H1 (cell line): ENCODE measurements at regions not wholly inside any gene's neighbourhood (a gene's known extent, or its start where the extent isn't known, plus 50 kb on each side); places are given as distances from the start of the nearest gene placed in this dataset.

ENCODE experiments used
- CTCF ChIA-PET: fragments of 300-600 bp; sonication (Branson Sonifier 250); formaldehyde crosslinking; loops from one replicate; lab custom pipeline; 2021; ENCODE audit not compliant: partially characterized antibody; lab: Charles Lee
- POLR2A ChIA-PET: fragments of 300-600 bp; sonication (Branson Sonifier 250); formaldehyde crosslinking; loops from one replicate; lab custom pipeline; 2021; ENCODE audit warnings: inconsistent platforms; ENCODE audit not compliant: partially characterized antibody; lab: Charles Lee
- DNase-seq, 2 experiments: peaks; one replicate each; pipeline versions ENCODE4 v3.0.0 to v3.0.0-alpha.2; 2010 to 2022; ENCODE audit warnings: low spot score in 2 of 2, low read depth in 1 of 2, mixed read lengths in 1 of 2
- FAIRE-seq: peaks from 2 replicates; lab custom pipeline; 2011; peaks lifted over from hg19 to GRCh38; lab: Jason Lieb, UNC
- H2AFZ ChIP-seq: 2 replicates; pipeline ENCODE4 v1.8.1; 2012; ENCODE audit warnings: low read length, inconsistent platforms
- H2AK5ac ChIP-seq: 2 replicates; pipeline ENCODE4 v1.6.1; 2013; ENCODE audit warnings: low read depth, low read length
- H2BK120ac ChIP-seq: replicated peaks from 2 replicates; pipeline ENCODE3; 2013; ENCODE audit warnings: low read depth, low read length, inconsistent platforms
- H2BK12ac ChIP-seq: 2 replicates; pipeline ENCODE4 v1.6.1; 2013; ENCODE audit warnings: low read depth, low read length
- H2BK15ac ChIP-seq: 2 replicates; pipeline ENCODE4 v1.6.1; 2013; ENCODE audit warnings: low read length
- H2BK20ac ChIP-seq: 2 replicates; pipeline ENCODE4 v1.6.1; 2013; ENCODE audit warnings: low read length
- H2BK5ac ChIP-seq: 2 replicates; pipeline ENCODE4 v1.6.1; 2013; ENCODE audit warnings: low read depth, low read length
- H3K14ac ChIP-seq: 2 replicates; pipeline ENCODE4 v1.6.1; 2013; ENCODE audit warnings: inconsistent platforms; ENCODE audit not compliant: insufficient read length
- H3K18ac ChIP-seq: 2 replicates; pipeline ENCODE4 v1.6.1; 2013; ENCODE audit warnings: low read length; ENCODE audit errors: extremely low read depth
- H3K23ac ChIP-seq: 2 replicates; pipeline ENCODE4 v1.6.1; 2013; ENCODE audit warnings: inconsistent platforms; ENCODE audit not compliant: insufficient read length
- H3K23me2 ChIP-seq: 2 replicates; pipeline ENCODE4 v1.6.1; 2013; ENCODE audit warnings: low read depth, low read length
- H3K27ac ChIP-seq: 2 replicates; pipeline ENCODE4 v1.6.1; 2011; ENCODE audit warnings: low read depth, low read length, inconsistent platforms
- H3K27me3 ChIP-seq, 4 experiments: replicated peaks in 1 of 4; 1 replicate in 1 of 4; 2 replicates in 3 of 4; pipeline versions ENCODE4 v1.6.1 to v1.8.1; 2011 to 2013; ENCODE audit warnings: low read length in 3 of 4, mild to moderate bottlenecking in 3 of 4, inconsistent platforms in 2 of 4, mixed read lengths in 2 of 4, moderate library complexity in 1 of 4; ENCODE audit not compliant: control insufficient read depth in 3 of 4, insufficient read depth in 3 of 4; ENCODE audit errors: extremely low read depth in 1 of 4
- H3K36me3 ChIP-seq, 4 experiments: 2 replicates each; pipeline versions ENCODE4 v1.6.1 to v1.8.1; 2011 to 2013; ENCODE audit warnings: mild to moderate bottlenecking in 4 of 4, low read length in 3 of 4, moderate library complexity in 2 of 4, control low read depth in 1 of 4, inconsistent platforms in 1 of 4; ENCODE audit not compliant: insufficient read depth in 4 of 4, control insufficient read depth in 2 of 4
- H3K4ac ChIP-seq: replicated peaks from 2 replicates; pipeline ENCODE3; 2013; ENCODE audit warnings: low read length, low read depth, mixed read lengths, inconsistent platforms; ENCODE audit not compliant: insufficient read length
- H3K4me1 ChIP-seq, 4 experiments: replicated peaks in 1 of 4; 1 replicate in 1 of 4; 2 replicates in 3 of 4; pipeline versions ENCODE4 v1.6.1 to v1.8.1; 2011 to 2013; ENCODE audit warnings: low read length in 3 of 4, inconsistent platforms in 2 of 4, mixed read lengths in 1 of 4; ENCODE audit not compliant: insufficient read depth in 4 of 4, control insufficient read depth in 3 of 4
- H3K4me2 ChIP-seq, 2 experiments: 2 replicates each; pipeline versions ENCODE4 v1.6.1 to v1.8.1; 2011 to 2013; ENCODE audit warnings: low read depth in 2 of 2, low read length in 2 of 2, control low read depth in 1 of 2, inconsistent platforms in 1 of 2, mild to moderate bottlenecking in 1 of 2; ENCODE audit not compliant: insufficient read depth in 1 of 2
- H3K4me3 ChIP-seq, 4 experiments: fragments of 200-600, 300-600 bp in 1 of 4; sonication (generic), shearing (Covaris generic), sonication (Bioruptor Twin) in 1 of 4; 2 replicates each; pipeline versions ENCODE4 v1.5.1 to v1.8.1; 2011 to 2016; ENCODE audit warnings: low read length in 4 of 4, low read depth in 3 of 4, control low read depth in 2 of 4, inconsistent platforms in 2 of 4, mild to moderate bottlenecking in 2 of 4, mixed read lengths in 1 of 4, moderate library complexity in 1 of 4; ENCODE audit not compliant: insufficient read depth in 2 of 4; ENCODE audit errors: extremely low read depth in 1 of 4
- H3K56ac ChIP-seq: replicated peaks from 2 replicates; pipeline ENCODE3; 2013; ENCODE audit warnings: low read depth, mild to moderate bottlenecking, mixed read lengths, low read length, inconsistent platforms; ENCODE audit not compliant: insufficient read length
- H3K79me1 ChIP-seq: 2 replicates; pipeline ENCODE4 v1.6.1; 2013; ENCODE audit warnings: low read depth, low read length, control low read depth
- H3K79me2 ChIP-seq, 2 experiments: 2 replicates each; pipeline versions ENCODE4 v1.6.1 to v1.8.1; 2012 to 2013; ENCODE audit warnings: low read length in 2 of 2, mild to moderate bottlenecking in 2 of 2, inconsistent platforms in 1 of 2; ENCODE audit not compliant: insufficient read depth in 2 of 2, control insufficient read depth in 1 of 2
- H3K9ac ChIP-seq, 4 experiments: replicated peaks in 1 of 4; 1 replicate in 1 of 4; 2 replicates in 3 of 4; pipeline versions ENCODE4 v1.6.1 to v1.8.1; 2011 to 2013; ENCODE audit warnings: low read depth in 3 of 4, low read length in 3 of 4, control low read depth in 2 of 4, mild to moderate bottlenecking in 2 of 4, moderate library complexity in 2 of 4, inconsistent platforms in 1 of 4; ENCODE audit errors: extremely low read depth in 1 of 4
- H3K9me3 ChIP-seq, 2 experiments: 2 replicates each; pipeline versions ENCODE4 v1.6.1 to v1.8.1; 2012 to 2013; ENCODE audit warnings: mild to moderate bottlenecking in 2 of 2, moderate library complexity in 2 of 2, control low read depth in 1 of 2, inconsistent platforms in 1 of 2, low read depth in 1 of 2, low read length in 1 of 2, mixed read lengths in 1 of 2; ENCODE audit not compliant: insufficient read depth in 2 of 2
- H4K20me1 ChIP-seq, 2 experiments: replicated peaks in 1 of 2; 2 replicates each; pipeline versions ENCODE3 to v1.8.1; 2011 to 2013; ENCODE audit warnings: inconsistent platforms in 2 of 2, low read length in 2 of 2, mild to moderate bottlenecking in 1 of 2; ENCODE audit not compliant: insufficient read depth in 2 of 2, control insufficient read depth in 1 of 2
- H4K5ac ChIP-seq: 2 replicates; pipeline ENCODE4 v1.6.1; 2013; ENCODE audit warnings: low read length, low read depth, mixed read lengths, inconsistent platforms; ENCODE audit not compliant: insufficient read length
- H4K8ac ChIP-seq: 2 replicates; pipeline ENCODE4 v1.8.0; 2013; ENCODE audit warnings: mild to moderate bottlenecking, moderate library complexity, low read length, inconsistent platforms; ENCODE audit not compliant: insufficient read depth; ENCODE audit errors: extremely low read depth
- H4K91ac ChIP-seq: replicated peaks from 2 replicates; pipeline ENCODE3; 2013; ENCODE audit warnings: low read length, mixed read lengths, inconsistent platforms; ENCODE audit not compliant: insufficient read length
- GABPA ChIP-seq: IDR thresholded peaks from 2 replicates; pipeline ENCODE4 v1.6.1; 2011; ENCODE audit warnings: mild to moderate bottlenecking, low read length, moderate library complexity, borderline replicate concordance; ENCODE audit not compliant: insufficient read depth
- HDAC6 ChIP-seq: IDR thresholded peaks from one replicate; pipeline ENCODE4 v1.7.1; 2012; ENCODE audit warnings: low read depth, mild to moderate bottlenecking, inconsistent platforms, low read length, moderate library complexity
- WGBS, 2 experiments: shearing (Covaris generic) in 1 of 2; methylation state at CpG; one replicate each; pipeline versions ENCODE4 v1.1.6 to v1.1.7; 2013 to 2015; ENCODE audit warnings: low lambda C conversion rate in 2 of 2, mixed read lengths in 2 of 2, inconsistent platforms in 1 of 2, low coverage in 1 of 2, missing lambda C conversion rate in 1 of 2; ENCODE audit not compliant: insufficient replicate concordance in 2 of 2, insufficient coverage in 1 of 2, insufficient read length in 1 of 2; ENCODE audit errors: extremely low coverage in 1 of 2, missing lambda C conversion rate in 1 of 2; 5-methylcytosine and 5-hydroxymethylcytosine counted together

DNA sequence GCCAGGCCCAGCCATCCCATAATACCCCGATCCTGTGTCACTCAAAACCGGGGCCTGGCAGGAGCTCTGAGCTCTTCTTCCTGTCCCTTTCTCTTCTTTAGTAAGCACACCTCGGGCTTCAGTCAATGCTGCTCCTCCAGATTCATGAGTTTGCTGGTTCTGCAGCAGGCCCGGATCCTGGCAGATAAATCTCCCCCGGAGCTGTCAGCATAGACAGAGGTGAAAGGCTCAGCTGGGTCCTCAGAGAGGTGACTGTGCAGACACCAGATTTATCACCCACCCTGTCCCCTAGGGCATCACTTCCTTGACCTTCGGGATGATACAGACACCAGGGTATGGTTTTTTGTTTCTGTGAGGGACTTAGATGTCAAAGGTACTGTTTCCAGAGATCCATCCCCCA lies 242.5 kb upstream of the N4BP1 start:
- no peaks in the 10 kb centered on the region for H4K20me1 ChIP-seq
- H2BK12ac ChIP-seq = no peak overlapping the region
- no peak overlapping the region for H2BK20ac ChIP-seq
- no peak overlapping the region for H3K23ac ChIP-seq
- H3K4ac ChIP-seq = no peak overlapping the region
- H3K56ac ChIP-seq = no peak overlapping the region
- no peak overlapping the region for H3K18ac ChIP-seq
- H3K4me1 ChIP-seq = no peaks in the 10 kb centered on the region
- 91% methylated on average over 6 of the region's 6 CpGs; no CpG with 5 or more reads in 1 of the 2 experiments for WGBS, 2 experiments
- H3K9me3 ChIP-seq = no peaks in the 10 kb centered on the region
- no peaks in the 10 kb centered on the region for H3K23me2 ChIP-seq
- DNase-seq (no peak), FAIRE-seq (no peak)
- no peaks in the 10 kb centered on the region for H3K79me2 ChIP-seq
- H2BK120ac ChIP-seq = no peak overlapping the region
- CTCF ChIA-PET = interaction anchor here (0.6 to 2.8 kb wide), 6 partner anchors 8 to 501 kb away, joined by 3 to 17 read pairs (median 3); no protein-coding TSS in a partner anchor
- H4K5ac ChIP-seq = no peak overlapping the region
- no peak overlapping the region for H3K14ac ChIP-seq
- H3K4me2 ChIP-seq = no peak overlapping the region
- H3K9ac ChIP-seq = no peak overlapping the region
- H3K36me3 ChIP-seq = no peaks in the 10 kb centered on the region
- H3K27me3 ChIP-seq = no peaks in the 10 kb centered on the region
- H4K8ac ChIP-seq = no peak overlapping the region
- no peak overlapping the region for H4K91ac ChIP-seq
- no peak overlapping the region for H3K4me3 ChIP-seq
- no peaks in the 10 kb centered on the region for H3K79me1 ChIP-seq
- no peak overlapping the region for H2AFZ ChIP-seq
- H2BK5ac ChIP-seq = no peak overlapping the region
- no peak overlapping the region for H2BK15ac ChIP-seq
- no peak overlapping the region for H3K27ac ChIP-seq
- no peak overlapping the region for H2AK5ac ChIP-seq
- POLR2A ChIA-PET = no interaction called here
- no peak for TF ChIP-seq HDAC6
- TF ChIP-seq GABPA = no peak
